ENCODE measurements at regions not wholly inside any gene's neighbourhood (a gene's known extent, or its start where the extent isn't known, plus 50 kb on each side); places are given as distances from the start of the nearest gene placed in this dataset.

- no peak for TF ChIP-seq CTCF (IDR thresholded peaks at IDR 0.05; ENCODE audit: insufficient read depth, low read depth, low read length)
- DNase-seq (ENCODE audit: low read depth): no peak
- no peak overlapping the region for H3K4me3 ChIP-seq (ENCODE audit: low read depth, low read length)
These were observed 270.7 kb downstream of the HAUS1 start for GRCh38 chr18:46374850-46375249.

- no peak for TF ChIP-seq CTCF (IDR thresholded peaks at IDR 0.05; ENCODE audit: insufficient read depth, low read depth, low read length)
- H3K4me3 ChIP-seq (ENCODE audit: low read depth, low read length): no peak overlapping the region
- no peak for DNase-seq (ENCODE audit: low read depth)
These were observed 273.4 kb downstream of the HAUS1 start for GRCh38 chr18:46377557-46377956.

GRCh38 chr18:46378126-46378863 lies 274.1 kb downstream of the HAUS1 start:
- no peak overlapping the region for H3K4me3 ChIP-seq (ENCODE audit: low read depth, low read length)
- no peak for TF ChIP-seq CTCF (IDR thresholded peaks at IDR 0.05; ENCODE audit: insufficient read depth, low read depth, low read length)
- DNase-seq (ENCODE audit: low read depth): no peak

GRCh38 chr18:46378864-46379207 lies 274.7 kb downstream of the HAUS1 start:
- DNase-seq (ENCODE audit: low read depth): no peak
- H3K4me3 ChIP-seq (ENCODE audit: low read depth, low read length): no peak overlapping the region
- TF ChIP-seq CTCF (IDR thresholded peaks at IDR 0.05; ENCODE audit: insufficient read depth, low read depth, low read length): no peak

GRCh38 chr18:46379323-46379950 lies 275.3 kb downstream of the HAUS1 start:
- DNase-seq (ENCODE audit: low read depth): no peak
- H3K4me3 ChIP-seq (ENCODE audit: low read depth, low read length): no peak overlapping the region
- TF ChIP-seq CTCF (IDR thresholded peaks at IDR 0.05; ENCODE audit: insufficient read depth, low read depth, low read length): no peak

GRCh38 chr18:46385124-46385523 lies 271.9 kb downstream of the LOXHD1 start:
- H3K4me3 ChIP-seq (ENCODE audit: low read depth, low read length): no peak overlapping the region
- DNase-seq (ENCODE audit: low read depth): no peak
- no peak for TF ChIP-seq CTCF (IDR thresholded peaks at IDR 0.05; ENCODE audit: insufficient read depth, low read depth, low read length)
